Esophagus squamous epithelium (tissue), 5 donors: ENCODE measurements at regions not wholly inside any gene's neighbourhood (a gene's known extent, or its start where the extent isn't known, plus 50 kb on each side); places are given as distances from the start of the nearest gene placed in this dataset.

Experiments
- DNase-seq: peaks from one replicate; lab custom pipeline; 2025; lab: John Stamatoyannopoulos, UW
- H3K27ac ChIP-seq, 4 donors: fragments of 200-600 bp; sonication (generic); one replicate each; pipeline ENCODE4 v1.5.1; 2016 to 2019; ENCODE audit warnings: mild to moderate bottlenecking in 1 of 4
- H3K27me3 ChIP-seq, 4 donors: fragments of 200-600 bp; sonication (generic); 1 replicate in 3 of 4; 2 replicates in 1 of 4; pipeline versions ENCODE4 v1.5.1 to v1.6.0; 2017 to 2021; ENCODE audit warnings: antibody characterized with exemption in 1 of 4
- H3K36me3 ChIP-seq, 3 donors: fragments of 200-600 bp; sonication (generic); one replicate each; pipeline ENCODE4 v1.5.1; 2016 to 2019
- H3K4me1 ChIP-seq, 3 donors: fragments of 200-600 bp; sonication (generic); one replicate each; pipeline ENCODE4 v1.5.1; 2017 to 2019
- H3K4me3 ChIP-seq, 4 donors: fragments of 200-600 bp; sonication (generic); 1 replicate in 3 of 4; 2 replicates in 1 of 4; pipeline ENCODE4 v1.5.1; 2016 to 2019; ENCODE audit warnings: mild to moderate bottlenecking in 2 of 4, moderate library complexity in 1 of 4
- H3K9me3 ChIP-seq, 3 donors: fragments of 200-600 bp; sonication (generic); one replicate each; pipeline ENCODE4 v1.5.1; 2016 to 2019
- CTCF ChIP-seq, 6 experiments: fragments of 450-650 bp in 4 of 6; fragments of 200-600 bp in 2 of 6; sonication (generic) in 2 of 6; IDR thresholded peaks; one replicate each; pipeline ENCODE4 v1.5.1; 2016 to 2019; ENCODE audit warnings: antibody characterized with exemption in 6 of 6, mild to moderate bottlenecking in 4 of 6, moderate library complexity in 4 of 6
- POLR2A ChIP-seq, 4 donors: fragments of 450-650 bp; IDR thresholded peaks; one replicate each; pipeline ENCODE4 v1.6.1; 2017; ENCODE audit warnings: antibody characterized with exemption in 4 of 4, mild to moderate bottlenecking in 4 of 4, moderate library complexity in 3 of 4
- WGBS, 2 donors: methylation state at CpG; one replicate each; pipeline ENCODE4 v1.1.5; 2018; 5-methylcytosine and 5-hydroxymethylcytosine counted together
- intact Hi-C: fragments of 100-400 bp; cut with DNase I; formaldehyde crosslinking; loops from one replicate; pipeline ENCODE4 v1.15.0; 2022
- donor health status: DM: yes; HTN: yes; CAD: no.

GRCh38 chr18:33878213-33878612 lies 300.2 kb downstream of the ASXL3 start:
- TF ChIP-seq POLR2A (IDR thresholded peaks at IDR 0.05): no peak
- TF ChIP-seq CTCF (IDR thresholded peaks at IDR 0.05): no peak
- WGBS, 2 donors: 15 to 56% methylated on average over 1 of the region's 1 CpG
- no peak for DNase-seq
- H3K4me3 ChIP-seq: no peak overlapping the region
- intact Hi-C loops: loop anchor here (10.0 kb wide), 1 partner anchor 57 kb away; no protein-coding TSS in a partner anchor
- H3K27ac ChIP-seq: no peak overlapping the region
- H3K27me3 ChIP-seq: no peaks in the 10 kb centered on the region
- H3K36me3 ChIP-seq: no peaks in the 10 kb centered on the region
- H3K9me3 ChIP-seq: no peaks in the 10 kb centered on the region
- H3K4me1 ChIP-seq: no peaks in the 10 kb centered on the region

- WGBS, 2 donors: 63 to 74% methylated on average over 2 of the region's 2 CpGs
- Histone ChIP-seq H3K4me3 (no peak overlapping the region), H3K27me3 (no peaks in the 10 kb centered on the region), H3K9me3 (no peaks in the 10 kb centered on the region), H3K4me1 (no peaks in the 10 kb centered on the region), H3K27ac (no peak overlapping the region), H3K36me3 (no peaks in the 10 kb centered on the region)
- DNase-seq: no peak
- no peak for TF ChIP-seq CTCF (IDR thresholded peaks at IDR 0.05)
- no peak for TF ChIP-seq POLR2A (IDR thresholded peaks at IDR 0.05)
- intact Hi-C loops: loop anchor here (10.0 kb wide), 1 partner anchor 60 kb away; no protein-coding TSS in a partner anchor
Measured at GRCh38 chr18:33875029-33875565, 297.1 kb downstream of the ASXL3 start.

- Histone ChIP-seq H3K4me3 (no peak overlapping the region), H3K27ac (no peak overlapping the region), H3K4me1 (no peaks in the 10 kb centered on the region), H3K36me3 (no peaks in the 10 kb centered on the region), H3K27me3 (no peaks in the 10 kb centered on the region), H3K9me3 (no peaks in the 10 kb centered on the region)
- no peak for TF ChIP-seq POLR2A (IDR thresholded peaks at IDR 0.05)
- no peak for TF ChIP-seq CTCF (IDR thresholded peaks at IDR 0.05)
- no peak for DNase-seq
- intact Hi-C loops: loop anchor here (10.0 kb wide), 1 partner anchor 62 kb away; no protein-coding TSS in a partner anchor
- 63 to 64% methylated on average over 3 of the region's 3 CpGs for WGBS, 2 donors
Measured at GRCh38 chr18:33873112-33873511, 295.1 kb downstream of the ASXL3 start.

- intact Hi-C loops: loop anchor here (10.0 kb wide), 1 partner anchor 63 kb away; no protein-coding TSS in a partner anchor
- no peak for DNase-seq
- Histone ChIP-seq H3K9me3 (no peaks in the 10 kb centered on the region), H3K27ac (no peak overlapping the region), H3K27me3 (no peaks in the 10 kb centered on the region), H3K4me1 (no peaks in the 10 kb centered on the region), H3K36me3 (no peaks in the 10 kb centered on the region), H3K4me3 (no peak overlapping the region)
- WGBS, 2 donors: 82 to 85% methylated on average over 2 of the region's 2 CpGs
- TF ChIP-seq CTCF (IDR thresholded peaks at IDR 0.05): no peak
- TF ChIP-seq POLR2A (IDR thresholded peaks at IDR 0.05): no peak
Measured at GRCh38 chr18:33871363-33872025, 293.5 kb downstream of the ASXL3 start.

GRCh38 chr18:33870059-33870458 lies 292.0 kb downstream of the ASXL3 start:
- no peak for TF ChIP-seq POLR2A (IDR thresholded peaks at IDR 0.05)
- TF ChIP-seq CTCF (IDR thresholded peaks at IDR 0.05): no peak
- Histone ChIP-seq H3K27ac (no peak overlapping the region), H3K27me3 (no peaks in the 10 kb centered on the region), H3K36me3 (no peaks in the 10 kb centered on the region), H3K9me3 (no peaks in the 10 kb centered on the region), H3K4me3 (no peak overlapping the region), H3K4me1 (no peaks in the 10 kb centered on the region)
- intact Hi-C loops: loop anchor here (10.0 kb wide), 1 partner anchor 65 kb away; no protein-coding TSS in a partner anchor
- DNase-seq: no peak
